Keratinocyte (primary cell): ENCODE measurements at regions not wholly inside any gene's neighbourhood (a gene's known extent, or its start where the extent isn't known, plus 50 kb on each side); places are given as distances from the start of the nearest gene placed in this dataset.

Experiments
- DNase-seq: peaks from one replicate; pipeline ENCODE4 v3.0.0-alpha.2; 2011; ENCODE audit warnings: low read depth, missing footprints, low spot score
- FAIRE-seq: peaks from 2 replicates; lab custom pipeline; 2011; peaks lifted over from hg19 to GRCh38; lab: Jason Lieb, UNC
- H2AFZ ChIP-seq: 2 replicates; pipeline ENCODE4 v1.6.0; 2012; ENCODE audit warnings: low read length, control low read depth, inconsistent platforms; ENCODE audit not compliant: control insufficient read depth
- H3K27ac ChIP-seq: 2 replicates; pipeline ENCODE4 v1.5.1; 2011; ENCODE audit warnings: low read length; ENCODE audit not compliant: control insufficient read depth, insufficient read depth
- H3K27me3 ChIP-seq: 3 replicates; pipeline ENCODE4 v1.6.0; 2011; ENCODE audit warnings: low read length; ENCODE audit not compliant: control insufficient read depth, insufficient read depth; ENCODE audit errors: extremely low read depth
- H3K36me3 ChIP-seq, 2 experiments: 2 replicates in 1 of 2; 3 replicates in 1 of 2; pipeline ENCODE4 v1.5.1; 2011; ENCODE audit warnings: low read length in 2 of 2, mild to moderate bottlenecking in 1 of 2; ENCODE audit not compliant: control insufficient read depth in 2 of 2, insufficient read depth in 2 of 2; ENCODE audit errors: extremely low read depth in 1 of 2
- H3K4me1 ChIP-seq: 3 replicates; pipeline ENCODE4 v1.5.1; 2011; ENCODE audit warnings: low read length; ENCODE audit not compliant: control insufficient read depth, insufficient read depth; ENCODE audit errors: extremely low read depth
- H3K4me2 ChIP-seq: 3 replicates; pipeline ENCODE4 v1.6.0; 2011; ENCODE audit warnings: low read depth, low read length; ENCODE audit not compliant: control insufficient read depth, insufficient read depth; ENCODE audit errors: extremely low read depth
- H3K4me3 ChIP-seq, 3 experiments: fragments of 200-600 bp in 1 of 3; sonication (generic) in 1 of 3; 2 replicates in 2 of 3; 3 replicates in 1 of 3; pipeline ENCODE4 v1.5.1; 2011 to 2016; ENCODE audit warnings: low read length in 3 of 3, mild to moderate bottlenecking in 3 of 3, control low read depth in 2 of 3, inconsistent platforms in 1 of 3, low read depth in 1 of 3, mixed read lengths in 1 of 3, mixed run types in 1 of 3, moderate library complexity in 1 of 3; ENCODE audit not compliant: control insufficient read depth in 2 of 3, insufficient read depth in 2 of 3; ENCODE audit errors: extremely low read depth in 1 of 3
- H3K79me2 ChIP-seq: 2 replicates; pipeline ENCODE4 v1.6.0; 2012; ENCODE audit warnings: low read length; ENCODE audit not compliant: control insufficient read depth, insufficient read depth
- H3K9ac ChIP-seq: 3 replicates; pipeline ENCODE4 v1.6.0; 2011; ENCODE audit warnings: low read length; ENCODE audit not compliant: control insufficient read depth, insufficient read depth; ENCODE audit errors: extremely low read depth
- H3K9me1 ChIP-seq: 3 replicates; pipeline ENCODE4 v1.6.0; 2011; ENCODE audit warnings: low read length; ENCODE audit not compliant: control insufficient read depth, insufficient read depth; ENCODE audit errors: extremely low read depth
- H3K9me3 ChIP-seq: 2 replicates; pipeline ENCODE4 v1.5.1; 2012; ENCODE audit warnings: low read depth, low read length; ENCODE audit not compliant: control insufficient read depth
- H4K20me1 ChIP-seq: 3 replicates; pipeline ENCODE4 v1.6.0; 2011; ENCODE audit warnings: low read length; ENCODE audit not compliant: control insufficient read depth, insufficient read depth; ENCODE audit errors: extremely low read depth
- CTCF ChIP-seq, 3 experiments: IDR thresholded peaks in 1 of 3; conservative IDR thresholded peaks in 1 of 3; optimal IDR thresholded peaks in 1 of 3; 2 replicates in 2 of 3; 3 replicates in 1 of 3; pipeline versions ENCODE3 to v1.5.1; 2011; ENCODE audit warnings: low read length in 3 of 3, mild to moderate bottlenecking in 3 of 3, moderate library complexity in 2 of 3, control low read depth in 1 of 3, inconsistent platforms in 1 of 3; ENCODE audit not compliant: insufficient read depth in 2 of 3; ENCODE audit errors: extremely low read depth in 1 of 3
- EZH2 ChIP-seq: IDR thresholded peaks from one replicate; pipeline ENCODE4 v1.6.1; 2012; ENCODE audit warnings: inconsistent platforms, mild to moderate bottlenecking, low read length, moderate library complexity
- dilution Hi-C: fragments of 300-500 bp; cut with MboI; formaldehyde crosslinking; loops from one replicate; pipeline ENCODE4 v1.7.0; 2020; ENCODE audit warnings: low sequenced_read_pairs; ENCODE audit not compliant: extremely low pct_ligation_motif_present

DNA sequence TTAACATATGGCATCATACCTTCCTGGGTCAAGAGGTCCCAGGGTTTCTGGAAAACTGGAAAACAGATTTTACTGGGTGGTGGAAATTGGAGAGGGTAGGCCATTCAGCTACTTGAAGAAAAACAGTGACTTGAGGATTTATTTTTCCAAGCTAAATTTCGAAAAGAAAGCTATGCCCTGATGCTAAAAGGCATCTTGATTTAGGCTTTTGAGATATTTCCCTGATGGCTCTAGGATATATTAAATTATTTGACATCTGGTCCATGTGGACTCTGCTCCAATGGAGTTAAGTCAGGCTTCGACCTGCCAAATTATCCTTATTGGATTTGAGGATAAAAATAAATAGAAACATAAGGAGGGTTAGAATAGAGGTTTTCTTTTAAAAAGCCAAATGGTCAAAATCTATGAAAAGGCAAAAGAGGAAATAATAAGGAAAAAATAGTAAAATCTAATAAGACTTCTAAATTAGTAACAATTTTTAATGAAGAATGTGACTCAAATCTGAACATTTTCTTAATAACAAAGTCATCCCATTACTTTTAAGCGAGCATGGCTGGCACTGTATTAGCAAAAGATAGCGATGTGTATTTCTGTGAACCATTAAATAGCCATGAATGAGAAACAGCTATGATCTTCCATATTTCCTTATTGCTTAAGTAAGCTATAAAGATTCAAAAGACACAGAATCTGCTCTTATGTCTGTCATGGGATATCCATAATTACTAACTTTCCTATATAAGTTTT, 190.0 kb upstream of the MIR17HG start:
- DNase-seq, result no peak
- no peak overlapping the region for H2AFZ ChIP-seq
- no peak overlapping the region for H3K9ac ChIP-seq
- no peak for FAIRE-seq
- no peaks in the 10 kb centered on the region for H3K27me3 ChIP-seq
- dilution Hi-C loops, result no loop called here
- H3K36me3 ChIP-seq, result no peaks in the 10 kb centered on the region
- H4K20me1 ChIP-seq, result no peaks in the 10 kb centered on the region
- H3K9me3 ChIP-seq, result no peaks in the 10 kb centered on the region
- no peak overlapping the region for H3K4me2 ChIP-seq
- H3K27ac ChIP-seq, result no peak overlapping the region
- H3K9me1 ChIP-seq, result no peaks in the 10 kb centered on the region
- TF ChIP-seq EZH2 (no peak), CTCF (optimal IDR thresholded peaks at IDR 0.05 in 1 of 3, IDR thresholded peaks at IDR 0.05 in 1 of 3, conservative IDR thresholded peaks at IDR 0.05 in 1 of 3; ENCODE audit: extremely low read depth in 1 of 3, insufficient read depth in 2 of 3, low read length in 3 of 3) (no peak)
- H3K4me3 ChIP-seq, result no peak overlapping the region
- H3K4me1 ChIP-seq, result no peaks in the 10 kb centered on the region
- no peaks in the 10 kb centered on the region for H3K79me2 ChIP-seq

DNA sequence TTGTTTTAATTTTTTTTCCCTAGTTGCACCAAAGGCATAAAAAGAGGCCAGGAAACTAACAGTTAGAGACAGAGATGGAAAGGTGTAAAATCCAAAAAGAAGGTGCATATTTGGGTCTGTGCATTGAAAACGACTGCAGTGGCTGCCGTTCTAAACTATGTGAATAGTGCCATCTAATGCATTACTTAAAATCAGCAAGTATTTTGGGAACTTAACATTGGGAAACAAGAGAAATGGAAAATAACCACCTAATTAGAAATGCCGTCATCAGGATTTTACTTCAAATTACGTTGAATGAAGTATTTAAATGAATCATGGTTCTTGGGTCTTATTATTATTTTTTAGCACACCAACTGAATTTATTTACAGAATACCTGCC, 189.5 kb upstream of the MIR17HG start:
- no peak overlapping the region for H3K4me3 ChIP-seq
- H2AFZ ChIP-seq, result no peak overlapping the region
- FAIRE-seq (no peak), DNase-seq (no peak)
- H3K9me3 ChIP-seq, result no peaks in the 10 kb centered on the region
- no peak overlapping the region for H3K4me2 ChIP-seq
- no peaks in the 10 kb centered on the region for H3K27me3 ChIP-seq
- no peaks in the 10 kb centered on the region for H3K79me2 ChIP-seq
- H3K36me3 ChIP-seq, result no peaks in the 10 kb centered on the region
- H3K9me1 ChIP-seq, result no peaks in the 10 kb centered on the region
- dilution Hi-C loops, result no loop called here
- no peaks in the 10 kb centered on the region for H3K4me1 ChIP-seq
- no peak overlapping the region for H3K27ac ChIP-seq
- no peak for TF ChIP-seq EZH2
- TF ChIP-seq CTCF (optimal IDR thresholded peaks at IDR 0.05 in 1 of 3, IDR thresholded peaks at IDR 0.05 in 1 of 3, conservative IDR thresholded peaks at IDR 0.05 in 1 of 3; ENCODE audit: extremely low read depth in 1 of 3, insufficient read depth in 2 of 3, low read length in 3 of 3), result no peak
- H3K9ac ChIP-seq, result no peak overlapping the region
- no peaks in the 10 kb centered on the region for H4K20me1 ChIP-seq
